HepG2 (cell line): ENCODE measurements at regions not wholly inside any gene's neighbourhood (a gene's known extent, or its start where the extent isn't known, plus 50 kb on each side); places are given as distances from the start of the nearest gene placed in this dataset.
A peak's percentile ranks its signal among the peaks of the same experiment; 100 is the strongest.

Experiments used
- ATAC-seq: fragments of 200-7000 bp; cut with Tn5 transposase; 3 replicates; pipeline ENCODE4 v1.9.1; 2020; ENCODE audit warnings: mild to moderate bottlenecking, moderate library complexity
- BruUV-seq: library from RNA; stranded (reverse); fragments of 400-500 nt; replicated peaks from 2 replicates; lab custom pipeline; 2021; lab: Mats Ljungman, UMichigan
- CTCF ChIA-PET: fragments of 300-600 bp; formaldehyde crosslinking; extraction: SDS; loops from one replicate; lab custom pipeline; 2021; ENCODE audit warnings: low total read pairs, inconsistent platforms, low intra/inter-chr PET ratio; lab: Yijun Ruan, JAX
- POLR2A ChIA-PET: fragments of 350-600 bp; sonication (Branson Sonifier 250); formaldehyde crosslinking; loops from one replicate; lab custom pipeline; 2020; ENCODE audit warnings: antibody characterized with exemption, inconsistent platforms; lab: Yijun Ruan, JAX
- DNase-seq: peaks from one replicate; pipeline ENCODE4 v3.0.0-alpha.2; 2015; ENCODE audit warnings: low spot score
- FAIRE-seq: peaks from 3 replicates; lab custom pipeline; 2011; peaks lifted over from hg19 to GRCh38; lab: Jason Lieb, UNC
- H2AFZ ChIP-seq: one replicate; pipeline ENCODE4 v1.6.1; 2011; ENCODE audit warnings: low read length, inconsistent platforms
- H3K27ac ChIP-seq: fragments of 300-600 bp; 3 replicates; pipeline ENCODE4 v1.8.0; 2011; ENCODE audit warnings: mixed run types, mild to moderate bottlenecking, mixed read lengths, low read length, inconsistent platforms; ENCODE audit not compliant: insufficient read depth; ENCODE audit errors: extremely low read length
- H3K27me3 ChIP-seq, 2 experiments: fragments of 200-600 bp in 1 of 2; 2 replicates in 1 of 2; 3 replicates in 1 of 2; pipeline versions ENCODE4 v1.6.0 to v1.8.0; 2011; ENCODE audit warnings: low read length in 2 of 2, mild to moderate bottlenecking in 2 of 2, moderate library complexity in 2 of 2, inconsistent platforms in 1 of 2; ENCODE audit not compliant: insufficient read depth in 2 of 2, control insufficient read depth in 1 of 2
- H3K36me3 ChIP-seq, 2 experiments: fragments of 200-600 bp in 1 of 2; replicated peaks in 1 of 2; 2 replicates in 1 of 2; 3 replicates in 1 of 2; pipeline versions ENCODE4 v1.5.1 to v1.8.0; 2011; ENCODE audit warnings: low read length in 2 of 2, inconsistent platforms in 1 of 2; ENCODE audit not compliant: insufficient read depth in 2 of 2, control insufficient read depth in 1 of 2
- H3K4me1 ChIP-seq: 2 replicates; pipeline ENCODE4 v1.5.1; 2012; ENCODE audit warnings: low read length, inconsistent platforms; ENCODE audit not compliant: insufficient read depth
- H3K4me2 ChIP-seq: 2 replicates; pipeline ENCODE4 v1.6.0; 2011; ENCODE audit warnings: low read depth, low read length, inconsistent platforms
- H3K4me3 ChIP-seq, 3 experiments: fragments of 200-600 bp in 1 of 3; sonication (generic), shearing (Covaris generic) in 1 of 3; replicated peaks in 1 of 3; 2 replicates each; pipeline ENCODE4 v1.5.1; 2011 to 2016; ENCODE audit warnings: low read length in 3 of 3, inconsistent platforms in 2 of 3, low read depth in 2 of 3, mild to moderate bottlenecking in 2 of 3, control low read depth in 1 of 3, mixed read lengths in 1 of 3; ENCODE audit not compliant: insufficient read depth in 1 of 3
- H3K79me2 ChIP-seq: one replicate; pipeline ENCODE4 v1.6.1; 2011; ENCODE audit warnings: low read length, inconsistent platforms; ENCODE audit not compliant: insufficient read depth
- H3K9ac ChIP-seq: 2 replicates; pipeline ENCODE4 v1.6.0; 2011; ENCODE audit warnings: mild to moderate bottlenecking, low read depth, low read length, inconsistent platforms; ENCODE audit not compliant: insufficient read depth
- H3K9me3 ChIP-seq: 2 replicates; pipeline ENCODE4 v1.5.1; 2012; ENCODE audit warnings: mild to moderate bottlenecking, low read length
- H4K20me1 ChIP-seq: 2 replicates; pipeline ENCODE4 v1.6.0; 2011; ENCODE audit warnings: inconsistent platforms, mild to moderate bottlenecking, low read length, moderate library complexity; ENCODE audit not compliant: insufficient read depth
- ATRX ChIP-seq: sonication (generic); formaldehyde crosslinking; IDR thresholded peaks from 2 replicates; pipeline ENCODE4 v1.4.0; 2020; ENCODE audit warnings: missing genetic modification reagents, borderline replicate concordance
- BATF2 ChIP-seq: sonication (generic); formaldehyde crosslinking; IDR thresholded peaks from 2 replicates; pipeline ENCODE4 v1.8.0; 2022; ENCODE audit warnings: mild to moderate bottlenecking, missing genetic modification reagents, moderate library complexity
- CEBPB ChIP-seq: IDR thresholded peaks from 2 replicates; pipeline ENCODE4 v1.6.1; 2011; ENCODE audit warnings: low read depth, low read length, improper control_type of control experiment, borderline replicate concordance
- DRAP1 ChIP-seq: IDR thresholded peaks from 2 replicates; pipeline ENCODE4 v1.6.1; 2016; ENCODE audit warnings: missing genetic modification reagents, missing compliant biosample characterization
- GATA4 ChIP-seq: sonication (generic); IDR thresholded peaks from 2 replicates; pipeline ENCODE4 v1.6.1; 2016; ENCODE audit warnings: antibody characterized with exemption, low read depth, borderline replicate concordance
- GFI1 ChIP-seq: sonication (generic); formaldehyde crosslinking; IDR thresholded peaks from 2 replicates; pipeline ENCODE4 v1.5.0; 2020; ENCODE audit warnings: missing genetic modification reagents, mild to moderate bottlenecking, borderline replicate concordance
- GLMP ChIP-seq: sonication (generic); formaldehyde crosslinking; IDR thresholded peaks from 2 replicates; pipeline ENCODE4 v1.9.0; 2021; ENCODE audit warnings: missing genetic modification reagents, mild to moderate bottlenecking, borderline replicate concordance
- HDAC2 ChIP-seq: sonication (generic); formaldehyde crosslinking; IDR thresholded peaks from 2 replicates; pipeline ENCODE4 v1.4.0; 2020; ENCODE audit warnings: missing genetic modification reagents
- IKZF1 ChIP-seq: fragments of 450-650 bp; IDR thresholded peaks from 2 replicates; pipeline ENCODE4 v1.7.1; 2016
- LRRFIP1 ChIP-seq: sonication (generic); formaldehyde crosslinking; conservative IDR thresholded peaks from 2 replicates; pipeline ENCODE4 v1.4.0; 2020; ENCODE audit warnings: missing genetic modification reagents
- MAFK ChIP-seq, 2 experiments: IDR thresholded peaks in 1 of 2; conservative IDR thresholded peaks in 1 of 2; 2 replicates each; pipeline ENCODE4 v1.6.1; 2011; ENCODE audit warnings: improper control_type of control experiment in 2 of 2, low read length in 2 of 2
- MTF1 ChIP-seq: sonication (generic); formaldehyde crosslinking; IDR thresholded peaks from 2 replicates; pipeline ENCODE4 v1.5.0; 2020; ENCODE audit warnings: missing genetic modification reagents
- PTBP1 ChIP-seq: fragments of 200-400 bp; formaldehyde crosslinking; IDR thresholded peaks from 2 replicates; pipeline ENCODE4 v1.6.1; 2018; ENCODE audit warnings: low read length, low read depth; ENCODE audit not compliant: poor library complexity, severe bottlenecking
- SRSF9 ChIP-seq: fragments of 200-400 bp; formaldehyde crosslinking; IDR thresholded peaks from 2 replicates; pipeline ENCODE4 v1.6.1; 2018; ENCODE audit warnings: borderline replicate concordance, mild to moderate bottlenecking, low read depth, low read length; ENCODE audit not compliant: insufficient read depth, poor library complexity, severe bottlenecking
- ZFP90 ChIP-seq: sonication (generic); formaldehyde crosslinking; IDR thresholded peaks from 2 replicates; pipeline ENCODE4 v1.8.0; 2022; ENCODE audit warnings: missing genetic modification reagents, mild to moderate bottlenecking, inconsistent platforms, borderline replicate concordance
- ZKSCAN8 ChIP-seq: IDR thresholded peaks from 2 replicates; pipeline ENCODE4 v1.6.1; 2016; ENCODE audit warnings: borderline replicate concordance, missing genetic modification reagents, missing compliant biosample characterization
- ZNF484 ChIP-seq: sonication (generic); formaldehyde crosslinking; IDR thresholded peaks from 2 replicates; pipeline ENCODE4 v1.5.1; 2020; ENCODE audit warnings: mild to moderate bottlenecking, low read depth, missing genetic modification reagents, borderline replicate concordance
- ZNF615 ChIP-seq: sonication (generic); formaldehyde crosslinking; IDR thresholded peaks from 2 replicates; pipeline ENCODE4 v1.5.0; 2020; ENCODE audit warnings: mild to moderate bottlenecking, missing genetic modification reagents, borderline replicate concordance
- ZNF768 ChIP-seq: sonication (generic); formaldehyde crosslinking; IDR thresholded peaks from 2 replicates; pipeline ENCODE4 v1.4.0; 2020; ENCODE audit warnings: missing genetic modification reagents
- ZNF816 ChIP-seq: sonication (generic); formaldehyde crosslinking; IDR thresholded peaks from 2 replicates; pipeline ENCODE4 v1.8.0; 2022; ENCODE audit warnings: missing genetic modification reagents, mild to moderate bottlenecking, borderline replicate concordance
- ZSCAN21 ChIP-seq: sonication (generic); formaldehyde crosslinking; IDR thresholded peaks from 2 replicates; pipeline ENCODE4 v1.8.0; 2022; ENCODE audit warnings: mild to moderate bottlenecking, missing genetic modification reagents, moderate library complexity, borderline replicate concordance
- WGBS: methylation state at CpG from one replicate; pipeline ENCODE4 v1.1.6; 2017; ENCODE audit warnings: low lambda C conversion rate; 5-methylcytosine and 5-hydroxymethylcytosine counted together
- in situ Hi-C: cut with HindIII; loops from 2 replicates; pipeline ENCODE4 v1.10.0; 2017; ENCODE audit warnings: low pct_unique_long_range_greater_than_20kb; ENCODE audit not compliant: extremely low pct_ligation_motif_present
- intact Hi-C: fragments of 100-400 bp; cut with micrococcal nuclease; formaldehyde crosslinking; loops from one replicate; pipeline ENCODE4 v1.10.0; 2022; ENCODE audit not compliant: unreplicated experiment

- TF ChIP-seq ZSCAN21 (CRISPR knock-in tag) (no peak), GATA4 (no peak), ZKSCAN8 (CRISPR knock-in tag) (no peak), ZNF484 (no peak), CEBPB (peak; percentile 58; the same call in 1 of the 2 replicates), HDAC2 (CRISPR knock-in tag) (no peak), DRAP1 (no peak)
Measured at GRCh38 chr13:73335944-73336343, 277.1 kb downstream of the KLF5 start (continued).

- no TSS peak for BruUV-seq
- Histone ChIP-seq H3K4me3 (no peak overlapping the region), H2AFZ (no peak overlapping the region), H4K20me1 (no peaks in the 10 kb centered on the region), H3K4me1 (peaks cover 8% of the 10 kb centered on the region; the same call in 1 of the 2 replicates), H3K27me3 (no peaks in the 10 kb centered on the region), H3K9ac (no peak overlapping the region), H3K4me2 (no peak overlapping the region), H3K9me3 (no peaks in the 10 kb centered on the region), H3K79me2 (no peaks in the 10 kb centered on the region), H3K36me3 (no peaks in the 10 kb centered on the region), H3K27ac (no peak overlapping the region)
- no peak for FAIRE-seq
- ChIA-PET POLR2A (no interaction called here), CTCF (no interaction called here)
- in situ Hi-C loops (no loop called here), intact Hi-C loops (no loop called here)
- ATAC-seq: no peak
- WGBS: 53% methylated on average over 5 of the region's 5 CpGs
- DNase-seq: no peak
- TF ChIP-seq ZNF768 (CRISPR knock-in tag) (no peak), SRSF9 (no peak), GFI1 (no peak), LRRFIP1 (no peak), IKZF1 (no peak), BATF2 (CRISPR knock-in tag) (no peak), GLMP (no peak), ZNF816 (CRISPR knock-in tag) (no peak), ATRX (CRISPR knock-in tag) (no peak), MAFK (conservative IDR thresholded peaks at IDR 0.05 in 1 of 2, IDR thresholded peaks at IDR 0.05 in 1 of 2; ENCODE audit: low read length in 2 of 2) (no peak), PTBP1 (no peak), ZFP90 (CRISPR knock-in tag) (no peak), ZNF615 (CRISPR knock-in tag) (no peak), MTF1 (CRISPR knock-in tag) (no peak)
Measured at GRCh38 chr13:73335210-73335609, 276.4 kb downstream of the KLF5 start.
